ENCODE measurements at regions not wholly inside any gene's neighbourhood (a gene's known extent, or its start where the extent isn't known, plus 50 kb on each side); places are given as distances from the start of the nearest gene placed in this dataset.

DNA sequence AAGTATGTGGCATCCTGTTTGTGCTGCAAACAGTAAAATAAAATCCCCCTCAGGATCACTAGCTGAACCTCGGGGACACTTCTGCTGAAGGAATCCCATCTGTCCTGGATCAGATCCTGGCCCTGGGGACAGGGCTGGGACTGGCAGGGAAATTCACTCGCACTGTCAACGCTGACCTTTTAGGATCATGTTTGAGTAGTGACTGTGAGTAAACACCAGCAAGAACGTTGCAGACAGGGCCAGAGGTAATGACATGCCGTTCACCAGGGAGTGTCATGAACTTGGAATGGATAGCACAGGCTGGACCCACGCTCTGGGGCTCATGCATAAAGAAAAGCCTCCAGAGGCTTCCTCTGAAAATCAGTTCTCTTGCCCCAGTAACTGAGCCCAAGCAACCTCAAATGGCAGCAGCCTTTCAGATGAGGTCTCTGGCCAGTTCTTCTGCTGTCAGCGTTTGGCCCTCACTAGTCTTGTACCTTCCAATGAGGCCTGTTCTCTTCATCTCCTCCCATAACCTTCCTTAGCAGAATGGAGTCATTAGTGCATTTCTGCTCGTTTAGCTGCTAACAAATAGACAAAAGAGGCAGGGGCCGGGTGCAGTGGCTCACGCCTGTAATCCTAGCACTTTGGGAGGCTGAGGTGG lies 51.0 kb upstream of the BARX2 start:
- TF ChIP-seq POLR2A (IDR thresholded peaks at IDR 0.05; ENCODE audit: low read length) (no peak), GATA1 (IDR thresholded peaks at IDR 0.05; ENCODE audit: low read depth, low read length) (no peak)

Data from erythroblast (primary cell).